Smooth muscle cell (in vitro differentiated cells): ENCODE measurements at regions not wholly inside any gene's neighbourhood (a gene's known extent, or its start where the extent isn't known, plus 50 kb on each side); places are given as distances from the start of the nearest gene placed in this dataset.

Source experiments
- DNase-seq: peaks from one replicate; lab custom pipeline; 2025; ENCODE audit not compliant: unreplicated experiment; lab: John Stamatoyannopoulos, UW
- H2AFZ ChIP-seq: fragments of 200-600 bp; sonication (generic); 2 replicates; pipeline ENCODE4 v1.6.0; 2016; ENCODE audit warnings: antibody characterized with exemption, low read depth, mild to moderate bottlenecking
- H3F3A ChIP-seq: fragments of 200-600 bp; sonication (generic); 2 replicates; pipeline ENCODE4 v1.6.0; 2017; ENCODE audit warnings: antibody characterized with exemption, low read depth
- H3K27ac ChIP-seq: fragments of 200-600 bp; sonication (generic); 2 replicates; pipeline ENCODE4 v1.5.1; 2016; ENCODE audit warnings: low read depth, mild to moderate bottlenecking
- H3K27me3 ChIP-seq: fragments of 200-600 bp; sonication (generic); 2 replicates; pipeline ENCODE4 v1.6.1; 2016; ENCODE audit warnings: low read depth, mild to moderate bottlenecking
- H3K36me3 ChIP-seq: fragments of 200-600 bp; sonication (generic); 2 replicates; pipeline ENCODE4 v1.5.1; 2016; ENCODE audit warnings: low read depth
- H3K4me1 ChIP-seq: fragments of 200-600 bp; sonication (generic); 2 replicates; pipeline ENCODE4 v1.5.1; 2016; ENCODE audit warnings: low read depth
- H3K4me2 ChIP-seq: fragments of 200-600 bp; sonication (generic); 2 replicates; pipeline ENCODE4 v1.6.0; 2016; ENCODE audit warnings: mild to moderate bottlenecking
- H3K4me3 ChIP-seq: fragments of 200-600 bp; sonication (generic); 2 replicates; pipeline ENCODE4 v1.5.1; 2016; ENCODE audit warnings: mild to moderate bottlenecking
- H3K79me2 ChIP-seq: fragments of 200-600 bp; sonication (generic); 2 replicates; pipeline ENCODE4 v1.6.0; 2016; ENCODE audit warnings: low read depth, mild to moderate bottlenecking
- H3K9ac ChIP-seq: fragments of 200-600 bp; sonication (generic); 2 replicates; pipeline ENCODE4 v1.6.0; 2016; ENCODE audit warnings: low read depth
- H3K9me3 ChIP-seq: fragments of 200-600 bp; sonication (generic); replicated peaks from 2 replicates; pipeline ENCODE4 v1.5.1; 2016; ENCODE audit warnings: low read depth
- H4K20me1 ChIP-seq: fragments of 200-600 bp; sonication (generic); 2 replicates; pipeline ENCODE4 v1.6.0; 2016; ENCODE audit warnings: low read depth
- CTCF ChIP-seq: fragments of 200-600 bp; sonication (generic); IDR thresholded peaks from 2 replicates; pipeline ENCODE4 v1.5.1; 2017; ENCODE audit warnings: borderline replicate concordance, mild to moderate bottlenecking, antibody characterized with exemption; ENCODE audit not compliant: insufficient read depth, poor library complexity, severe bottlenecking
- WGBS: methylation state at CpG from one replicate; pipeline ENCODE4 v1.1.7; 2016; ENCODE audit warnings: low lambda C conversion rate; 5-methylcytosine and 5-hydroxymethylcytosine counted together

- 11% methylated on average over 2 of the region's 2 CpGs for WGBS
- no peaks in the 10 kb centered on the region for H4K20me1 ChIP-seq
- H3K4me1 ChIP-seq = no peaks in the 10 kb centered on the region
- no peaks in the 10 kb centered on the region for H3K36me3 ChIP-seq
- H3K4me2 ChIP-seq = no peak overlapping the region
- TF ChIP-seq CTCF = no peak
- H3K4me3 ChIP-seq = no peak overlapping the region
- H2AFZ ChIP-seq = no peak overlapping the region
- H3K9me3 ChIP-seq = no peaks in the 10 kb centered on the region
- H3K9ac ChIP-seq = no peak overlapping the region
- H3F3A ChIP-seq = no peaks in the 10 kb centered on the region
- H3K79me2 ChIP-seq = no peaks in the 10 kb centered on the region
- no peak for DNase-seq
- H3K27me3 ChIP-seq = no peaks in the 10 kb centered on the region
- no peak overlapping the region for H3K27ac ChIP-seq
Observed at GRCh38 chr14:106215229-106215628, 688.8 kb downstream of the TMEM121 start.

GRCh38 chr14:106216679-106217078, 690.3 kb downstream of the TMEM121 start:
- H3K4me3 ChIP-seq = no peak overlapping the region
- DNase-seq = no peak
- no peaks in the 10 kb centered on the region for H3K79me2 ChIP-seq
- no peaks in the 10 kb centered on the region for H3K27me3 ChIP-seq
- H3K4me1 ChIP-seq = no peaks in the 10 kb centered on the region
- no peaks in the 10 kb centered on the region for H4K20me1 ChIP-seq
- no peak overlapping the region for H3K4me2 ChIP-seq
- no peak for TF ChIP-seq CTCF
- WGBS = 75% methylated on average over 1 of the region's 1 CpG
- no peak overlapping the region for H2AFZ ChIP-seq
- H3K27ac ChIP-seq = no peak overlapping the region
- no peaks in the 10 kb centered on the region for H3F3A ChIP-seq
- H3K9me3 ChIP-seq = no peaks in the 10 kb centered on the region
- H3K36me3 ChIP-seq = no peaks in the 10 kb centered on the region
- H3K9ac ChIP-seq = no peak overlapping the region

GRCh38 chr14:106218174-106218573, 691.8 kb downstream of the TMEM121 start:
- Histone ChIP-seq H3K79me2 (no peaks in the 10 kb centered on the region), H3F3A (no peaks in the 10 kb centered on the region), H3K4me3 (no peak overlapping the region), H3K4me2 (no peak overlapping the region), H3K9me3 (no peaks in the 10 kb centered on the region), H4K20me1 (no peaks in the 10 kb centered on the region), H3K36me3 (no peaks in the 10 kb centered on the region), H3K4me1 (no peaks in the 10 kb centered on the region), H3K9ac (no peak overlapping the region), H3K27ac (no peak overlapping the region), H2AFZ (no peak overlapping the region), H3K27me3 (no peaks in the 10 kb centered on the region)
- no peak for TF ChIP-seq CTCF
- WGBS = 65% methylated on average over 5 of the region's 5 CpGs
- no peak for DNase-seq

GRCh38 chr14:106222311-106222710, 695.9 kb downstream of the TMEM121 start:
- Histone ChIP-seq H3F3A (no peaks in the 10 kb centered on the region), H3K4me3 (no peak overlapping the region), H3K27me3 (no peaks in the 10 kb centered on the region), H3K4me2 (no peak overlapping the region), H4K20me1 (no peaks in the 10 kb centered on the region), H3K36me3 (no peaks in the 10 kb centered on the region), H3K27ac (no peak overlapping the region), H3K4me1 (no peaks in the 10 kb centered on the region), H3K79me2 (no peaks in the 10 kb centered on the region), H3K9me3 (peaks cover 1% of the 10 kb centered on the region), H3K9ac (no peak overlapping the region), H2AFZ (no peak overlapping the region)
- no peak for DNase-seq
- no peak for TF ChIP-seq CTCF
- 60% methylated on average over 3 of the region's 3 CpGs for WGBS
